ENCODE measurements at regions not wholly inside any gene's neighbourhood (a gene's known extent, or its start where the extent isn't known, plus 50 kb on each side); places are given as distances from the start of the nearest gene placed in this dataset.
"Not testable (repeated sequence)": the region's sequence is repeated elsewhere in the genome, so short reads cannot be mapped to it uniquely, and the experiment has no call there.

DNA sequence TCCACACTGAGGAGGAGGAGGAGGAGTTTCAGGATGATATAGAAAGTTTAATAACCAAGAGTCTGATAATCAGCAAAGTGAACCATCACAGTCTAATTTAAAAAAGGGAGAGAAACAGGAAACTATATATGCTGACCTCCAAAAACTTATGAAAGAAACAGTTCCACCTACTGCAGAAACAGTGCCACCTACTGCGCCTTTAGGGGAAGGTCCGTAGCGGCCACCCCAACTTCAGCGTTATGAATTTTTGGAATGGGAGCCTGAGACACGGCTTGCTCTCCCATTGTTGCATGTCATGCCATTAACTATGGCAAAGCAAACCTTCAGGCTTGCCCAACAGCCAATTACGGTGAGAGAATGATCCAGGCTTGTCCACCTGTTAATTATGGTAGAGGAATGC, 1719.2 kb upstream of the LRRTM1 start:
- Histone ChIP-seq H3K36me3 (ENCODE audit: control insufficient read depth, insufficient read depth, low read length) (peaks cover 4% of the 10 kb centered on the region), H3K4me1 (ENCODE audit: control insufficient read depth, insufficient read depth, low read length) (no peaks in the 10 kb centered on the region), H3K4me3 (ENCODE audit: low read depth, low read length) (no peak overlapping the region), H3K9me3 (ENCODE audit: control insufficient read depth, insufficient read depth, low read length) (no peaks in the 10 kb centered on the region), H3K9ac (ENCODE audit: low read depth, low read length) (no peak overlapping the region), H3K27me3 (ENCODE audit: control insufficient read depth, insufficient read depth, low read length) (no peaks in the 10 kb centered on the region)

DNA sequence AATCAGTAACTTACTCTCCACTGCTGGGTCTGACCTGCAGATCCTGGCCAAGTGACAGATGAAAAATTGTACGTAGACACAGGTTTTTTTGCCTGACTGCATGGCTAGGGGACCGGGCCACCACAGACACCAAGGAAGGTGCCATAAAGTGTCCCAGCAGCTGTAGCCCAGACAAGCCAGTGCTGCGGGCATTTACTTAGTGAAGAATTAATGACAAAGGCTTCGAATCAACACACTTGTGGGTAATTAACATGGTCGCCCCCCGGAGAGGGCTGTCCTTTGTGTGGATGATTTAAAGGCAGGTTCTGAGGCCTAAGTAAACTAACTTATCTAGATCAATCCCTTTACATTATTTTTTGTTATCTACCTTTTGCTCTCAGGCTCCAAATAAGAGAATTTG, 1709.1 kb upstream of the LRRTM1 start:
- Histone ChIP-seq H3K9me3 (ENCODE audit: control insufficient read depth, insufficient read depth, low read length) (no peaks in the 10 kb centered on the region), H3K27me3 (ENCODE audit: control insufficient read depth, insufficient read depth, low read length) (no peaks in the 10 kb centered on the region), H3K4me3 (ENCODE audit: low read depth, low read length) (no peak overlapping the region), H3K9ac (ENCODE audit: low read depth, low read length) (no peak overlapping the region), H3K36me3 (ENCODE audit: control insufficient read depth, insufficient read depth, low read length) (no peaks in the 10 kb centered on the region), H3K4me1 (ENCODE audit: control insufficient read depth, insufficient read depth, low read length) (peaks cover 2% of the 10 kb centered on the region)

DNA sequence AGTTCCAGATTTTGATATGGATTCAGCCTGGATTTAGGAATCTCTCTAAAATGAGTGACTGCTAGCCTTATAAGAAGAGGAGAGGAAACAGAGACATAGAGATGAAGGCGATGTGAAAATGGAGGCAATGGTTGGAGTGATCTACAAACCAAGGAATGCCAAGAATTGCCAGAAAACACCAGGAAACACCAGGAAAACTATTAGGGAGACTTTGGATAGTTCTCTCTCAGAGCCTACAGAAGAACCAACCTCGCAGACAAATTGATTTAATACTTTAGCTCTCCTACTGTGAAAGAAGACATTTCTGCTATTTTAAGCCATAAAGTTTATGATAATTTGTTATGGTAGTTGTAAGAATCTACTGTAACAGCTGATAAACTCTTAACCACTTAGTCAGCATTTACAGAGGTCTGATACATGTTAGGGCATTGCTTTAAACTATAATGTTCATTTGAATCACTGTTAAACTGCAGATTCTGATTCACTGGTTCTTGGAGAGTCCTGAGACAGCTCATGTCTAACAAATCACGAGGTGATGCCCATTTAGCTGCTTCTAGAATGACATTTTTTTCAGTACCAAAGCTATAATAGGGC, 1702.6 kb upstream of the LRRTM1 start:
- Histone ChIP-seq H3K9ac (ENCODE audit: low read depth, low read length) (no peak overlapping the region), H3K27me3 (ENCODE audit: control insufficient read depth, insufficient read depth, low read length) (no peaks in the 10 kb centered on the region), H3K4me1 (ENCODE audit: control insufficient read depth, insufficient read depth, low read length) (peaks cover 33% of the 10 kb centered on the region), H3K36me3 (ENCODE audit: control insufficient read depth, insufficient read depth, low read length) (no peaks in the 10 kb centered on the region), H3K4me3 (ENCODE audit: low read depth, low read length) (no peak overlapping the region), H3K9me3 (ENCODE audit: control insufficient read depth, insufficient read depth, low read length) (no peaks in the 10 kb centered on the region)

DNA sequence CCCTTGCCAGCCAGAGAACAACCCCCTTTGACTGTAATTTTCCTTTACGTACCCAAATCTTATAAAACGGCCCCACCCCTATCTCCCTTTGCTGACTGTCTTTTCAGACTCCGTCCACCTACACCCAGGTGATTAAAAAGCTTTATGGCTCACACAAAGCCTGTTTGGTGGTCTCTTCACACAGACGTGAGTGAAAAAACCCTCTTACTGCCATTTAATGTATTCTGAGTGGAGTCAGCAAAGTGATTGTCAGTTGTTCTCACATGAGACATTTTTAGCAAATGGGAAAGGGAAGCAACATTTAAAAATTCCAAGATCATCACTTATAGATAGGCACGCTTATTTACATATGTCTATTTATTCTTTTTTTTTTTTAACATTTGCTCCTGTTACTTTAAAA, 1701.3 kb upstream of the LRRTM1 start:
- not testable (repeated sequence) for H3K27me3 ChIP-seq (ENCODE audit: control insufficient read depth, insufficient read depth, low read length); H3K36me3 ChIP-seq (ENCODE audit: control insufficient read depth, insufficient read depth, low read length); H3K9ac ChIP-seq (ENCODE audit: low read depth, low read length); H3K9me3 ChIP-seq (ENCODE audit: control insufficient read depth, insufficient read depth, low read length)
- Histone ChIP-seq H3K4me3 (ENCODE audit: low read depth, low read length) (peak overlapping the region; percentile 5), H3K4me1 (ENCODE audit: control insufficient read depth, insufficient read depth, low read length) (peaks cover 33% of the 10 kb centered on the region)

- Histone ChIP-seq H3K9me3 (ENCODE audit: control insufficient read depth, insufficient read depth, low read length) (no peaks in the 10 kb centered on the region), H3K9ac (ENCODE audit: low read depth, low read length) (no peak overlapping the region), H3K27me3 (ENCODE audit: control insufficient read depth, insufficient read depth, low read length) (no peaks in the 10 kb centered on the region), H3K36me3 (ENCODE audit: control insufficient read depth, insufficient read depth, low read length) (no peaks in the 10 kb centered on the region), H3K4me1 (ENCODE audit: control insufficient read depth, insufficient read depth, low read length) (peaks cover 39% of the 10 kb centered on the region), H3K4me3 (ENCODE audit: low read depth, low read length) (no peak overlapping the region)
Observed at GRCh38 chr2:82001614-82002013, 1697.1 kb upstream of the LRRTM1 start.

DNA sequence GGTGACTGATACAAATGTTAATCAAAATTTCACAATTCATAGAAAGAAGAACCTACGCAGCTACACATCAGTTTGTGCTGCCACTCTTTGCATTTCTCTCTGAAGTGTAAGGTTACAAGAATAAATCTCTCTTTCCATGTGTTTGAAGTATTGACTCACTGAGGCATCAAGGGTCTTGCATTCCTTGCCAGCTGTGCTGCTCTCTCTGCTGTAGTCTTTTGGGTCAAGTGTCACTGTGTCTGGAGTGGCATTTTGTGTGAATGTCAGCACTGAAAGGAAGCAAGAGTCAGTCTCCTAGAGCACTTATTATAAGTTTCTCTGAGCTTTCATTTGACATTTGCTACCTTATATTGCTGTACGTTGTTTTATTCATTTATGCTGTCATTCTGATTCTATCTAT, 1696.1 kb upstream of the LRRTM1 start:
- Histone ChIP-seq H3K9ac (ENCODE audit: low read depth, low read length) (no peak overlapping the region), H3K4me1 (ENCODE audit: control insufficient read depth, insufficient read depth, low read length) (peaks cover 32% of the 10 kb centered on the region), H3K27me3 (ENCODE audit: control insufficient read depth, insufficient read depth, low read length) (no peaks in the 10 kb centered on the region), H3K36me3 (ENCODE audit: control insufficient read depth, insufficient read depth, low read length) (no peaks in the 10 kb centered on the region), H3K4me3 (ENCODE audit: low read depth, low read length) (no peak overlapping the region), H3K9me3 (ENCODE audit: control insufficient read depth, insufficient read depth, low read length) (no peaks in the 10 kb centered on the region)

DNA sequence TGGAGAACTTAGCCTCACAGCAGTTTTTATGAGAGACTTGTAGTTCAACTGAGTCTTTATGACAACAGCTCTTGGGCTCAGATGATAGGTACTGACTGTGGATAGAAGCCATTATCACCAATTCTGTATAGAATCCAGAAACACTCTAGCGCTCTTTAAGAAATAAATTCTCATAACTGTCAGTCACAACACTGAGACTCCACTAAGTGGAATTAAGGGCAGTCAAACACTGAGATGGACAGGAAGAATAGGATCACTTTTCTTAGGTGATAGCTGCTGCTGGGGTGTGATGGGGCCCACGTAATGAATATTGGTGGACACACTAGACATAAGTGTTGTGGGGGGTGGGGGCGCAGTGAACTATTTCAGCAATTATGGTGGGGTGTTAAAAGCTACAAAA, 1691.8 kb upstream of the LRRTM1 start:
- no peaks in the 10 kb centered on the region for H3K27me3 ChIP-seq (ENCODE audit: control insufficient read depth, insufficient read depth, low read length)
- H3K4me1 ChIP-seq (ENCODE audit: control insufficient read depth, insufficient read depth, low read length): peaks cover 11% of the 10 kb centered on the region
- no peaks in the 10 kb centered on the region for H3K9me3 ChIP-seq (ENCODE audit: control insufficient read depth, insufficient read depth, low read length)
- H3K9ac ChIP-seq (ENCODE audit: low read depth, low read length): no peak overlapping the region
- no peaks in the 10 kb centered on the region for H3K36me3 ChIP-seq (ENCODE audit: control insufficient read depth, insufficient read depth, low read length)
- H3K4me3 ChIP-seq (ENCODE audit: low read depth, low read length): no peak overlapping the region

DNA sequence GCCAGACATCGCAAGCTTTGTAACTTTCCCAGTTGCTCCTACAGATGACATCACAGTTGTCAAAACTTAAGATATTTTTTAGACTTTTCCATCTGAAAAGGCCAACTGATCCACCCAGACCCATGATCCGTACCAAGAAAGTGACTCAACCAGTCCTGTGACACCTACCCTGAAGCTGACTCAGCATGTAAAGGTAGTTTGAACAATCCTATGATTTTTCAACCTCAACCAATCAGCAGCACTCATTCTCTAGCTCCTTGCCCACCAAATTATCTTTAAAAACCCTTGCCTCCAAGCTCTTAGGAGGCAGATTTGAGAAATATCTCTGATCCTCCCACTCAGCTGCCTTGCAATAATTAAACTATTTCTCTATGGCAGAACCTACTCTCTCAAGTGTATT, 1686.7 kb upstream of the LRRTM1 start:
- Histone ChIP-seq H3K27me3 (ENCODE audit: control insufficient read depth, insufficient read depth, low read length) (no peaks in the 10 kb centered on the region), H3K9me3 (ENCODE audit: control insufficient read depth, insufficient read depth, low read length) (no peaks in the 10 kb centered on the region), H3K9ac (ENCODE audit: low read depth, low read length) (no peak overlapping the region), H3K4me3 (ENCODE audit: low read depth, low read length) (no peak overlapping the region), H3K36me3 (ENCODE audit: control insufficient read depth, insufficient read depth, low read length) (no peaks in the 10 kb centered on the region), H3K4me1 (ENCODE audit: control insufficient read depth, insufficient read depth, low read length) (no peaks in the 10 kb centered on the region)

DNA sequence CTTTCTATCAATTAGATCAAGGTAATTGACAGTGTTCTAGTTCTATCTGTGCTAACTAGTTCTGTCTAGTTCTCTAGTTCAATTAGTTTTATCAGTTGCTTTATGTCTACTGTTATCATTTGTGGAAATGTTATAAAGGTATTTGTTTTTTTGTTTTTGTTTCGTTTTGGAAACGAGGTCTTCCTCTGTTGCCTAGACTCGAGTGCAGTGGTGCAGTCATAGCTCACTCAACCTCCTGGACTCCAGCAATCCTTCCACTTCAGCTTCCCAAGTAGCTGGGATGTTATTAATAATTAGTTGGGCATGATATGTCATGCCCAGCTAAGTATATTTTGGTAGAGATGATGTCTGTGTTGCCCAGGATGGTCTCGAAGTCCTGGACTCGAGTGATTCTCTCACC, 1682.8 kb upstream of the LRRTM1 start:
- Histone ChIP-seq H3K36me3 (ENCODE audit: control insufficient read depth, insufficient read depth, low read length) (no peaks in the 10 kb centered on the region), H3K4me3 (ENCODE audit: low read depth, low read length) (no peak overlapping the region), H3K4me1 (ENCODE audit: control insufficient read depth, insufficient read depth, low read length) (no peaks in the 10 kb centered on the region), H3K9ac (ENCODE audit: low read depth, low read length) (no peak overlapping the region), H3K9me3 (ENCODE audit: control insufficient read depth, insufficient read depth, low read length) (no peaks in the 10 kb centered on the region), H3K27me3 (ENCODE audit: control insufficient read depth, insufficient read depth, low read length) (no peaks in the 10 kb centered on the region)

- no peak overlapping the region for H3K9ac ChIP-seq (ENCODE audit: low read depth, low read length)
Observed at GRCh38 chr2:81984969-81985637, 1680.6 kb upstream of the LRRTM1 start.

GRCh38 chr2:81981585-81981984, 1677.0 kb upstream of the LRRTM1 start:
- Histone ChIP-seq H3K4me1 (ENCODE audit: control insufficient read depth, insufficient read depth, low read length) (no peaks in the 10 kb centered on the region), H3K4me3 (ENCODE audit: low read depth, low read length) (no peak overlapping the region), H3K9me3 (ENCODE audit: control insufficient read depth, insufficient read depth, low read length) (no peaks in the 10 kb centered on the region), H3K9ac (ENCODE audit: low read depth, low read length) (no peak overlapping the region), H3K27me3 (ENCODE audit: control insufficient read depth, insufficient read depth, low read length) (no peaks in the 10 kb centered on the region), H3K36me3 (ENCODE audit: control insufficient read depth, insufficient read depth, low read length) (no peaks in the 10 kb centered on the region)

More at GRCh38 chr2:81984969-81985637, 1680.6 kb upstream of the LRRTM1 start:
- Histone ChIP-seq H3K27me3 (ENCODE audit: control insufficient read depth, insufficient read depth, low read length) (no peaks in the 10 kb centered on the region), H3K9me3 (ENCODE audit: control insufficient read depth, insufficient read depth, low read length) (no peaks in the 10 kb centered on the region), H3K4me3 (ENCODE audit: low read depth, low read length) (no peak overlapping the region), H3K4me1 (ENCODE audit: control insufficient read depth, insufficient read depth, low read length) (no peaks in the 10 kb centered on the region), H3K36me3 (ENCODE audit: control insufficient read depth, insufficient read depth, low read length) (no peaks in the 10 kb centered on the region)

DNA sequence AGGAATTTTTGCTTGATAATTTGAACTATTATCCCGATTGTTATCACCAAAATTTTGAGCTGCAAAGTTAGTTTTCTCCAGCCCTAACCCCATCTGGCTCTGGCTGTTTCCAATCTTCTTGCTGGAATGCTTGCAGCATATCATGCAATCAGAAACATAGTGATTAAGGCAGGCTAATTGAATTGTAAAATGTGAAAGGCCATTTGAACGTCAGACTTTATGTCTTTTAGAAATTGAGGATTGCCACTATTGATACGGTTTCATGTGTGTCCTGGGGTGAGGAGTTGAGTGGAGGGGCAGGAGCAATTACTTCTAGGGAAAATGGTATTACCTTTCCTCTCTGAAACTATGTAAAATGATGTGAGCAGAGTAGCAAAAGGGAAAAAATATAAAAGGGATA, 1674.5 kb upstream of the LRRTM1 start:
- Histone ChIP-seq H3K36me3 (ENCODE audit: control insufficient read depth, insufficient read depth, low read length) (no peaks in the 10 kb centered on the region), H3K4me1 (ENCODE audit: control insufficient read depth, insufficient read depth, low read length) (peaks cover 2% of the 10 kb centered on the region), H3K9me3 (ENCODE audit: control insufficient read depth, insufficient read depth, low read length) (no peaks in the 10 kb centered on the region), H3K4me3 (ENCODE audit: low read depth, low read length) (no peak overlapping the region), H3K27me3 (ENCODE audit: control insufficient read depth, insufficient read depth, low read length) (no peaks in the 10 kb centered on the region), H3K9ac (ENCODE audit: low read depth, low read length) (no peak overlapping the region)
